NT2/D1 (cell line): ENCODE measurements at regions not wholly inside any gene's neighbourhood (a gene's known extent, or its start where the extent isn't known, plus 50 kb on each side); places are given as distances from the start of the nearest gene placed in this dataset.

Experiments used
- DNase-seq: peaks from one replicate; pipeline ENCODE4 v3.0.0-alpha.2; 2011; ENCODE audit warnings: low read depth, low spot score
- H3K27me3 ChIP-seq: 2 replicates; pipeline ENCODE4 v1.6.0; 2011; ENCODE audit warnings: mild to moderate bottlenecking; ENCODE audit not compliant: insufficient read length, insufficient read depth
- H3K36me3 ChIP-seq: 2 replicates; pipeline ENCODE4 v1.6.1; 2011; ENCODE audit warnings: mild to moderate bottlenecking, low read length, mixed read lengths; ENCODE audit not compliant: insufficient read depth, insufficient read length
- H3K4me1 ChIP-seq: 2 replicates; pipeline ENCODE4 v1.5.1; 2011; ENCODE audit not compliant: insufficient read depth, insufficient read length
- H3K4me3 ChIP-seq: 2 replicates; pipeline ENCODE4 v1.5.1; 2011; ENCODE audit warnings: low read depth; ENCODE audit not compliant: insufficient read length
- H3K9ac ChIP-seq: 2 replicates; pipeline ENCODE4 v1.6.0; 2011; ENCODE audit warnings: low read depth; ENCODE audit not compliant: insufficient read length
- H3K9me3 ChIP-seq: 2 replicates; pipeline ENCODE4 v1.5.1; 2011; ENCODE audit warnings: mild to moderate bottlenecking, low read length; ENCODE audit not compliant: insufficient read depth
- SUZ12 ChIP-seq: IDR thresholded peaks from 2 replicates; pipeline ENCODE4 v1.6.1; 2011; ENCODE audit not compliant: insufficient read length, insufficient read depth; ENCODE audit errors: extremely low read depth
- YY1 ChIP-seq: IDR thresholded peaks from 2 replicates; pipeline ENCODE4 v1.6.1; 2011; ENCODE audit not compliant: insufficient read length, insufficient read depth
- ZNF274 ChIP-seq: IDR thresholded peaks from 2 replicates; pipeline ENCODE4 v1.6.1; 2011; ENCODE audit warnings: mild to moderate bottlenecking, low read depth, low read length

DNA sequence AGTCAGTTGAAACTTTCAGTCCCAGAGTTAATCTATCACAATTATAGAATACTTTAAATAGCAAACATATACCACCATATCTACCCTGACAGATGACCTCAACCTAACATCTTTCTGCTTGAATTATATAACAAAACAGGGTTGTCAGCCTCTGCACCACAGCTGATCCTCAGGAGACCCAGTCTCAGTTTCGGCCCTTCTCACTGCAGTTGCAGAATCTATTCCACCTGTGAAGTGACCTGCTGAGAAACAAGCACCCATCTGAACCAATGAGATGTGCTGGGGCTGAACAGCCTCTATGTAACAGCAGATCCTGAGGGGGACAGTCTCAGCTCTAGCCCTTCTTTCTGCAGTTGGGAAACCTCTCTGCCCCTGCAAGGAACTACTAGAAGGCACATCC is 567.6 kb downstream of the KCNJ3 start:
- no peaks in the 10 kb centered on the region for H3K27me3 ChIP-seq
- H3K4me3 ChIP-seq: no peak overlapping the region
- no peak for DNase-seq
- no peaks in the 10 kb centered on the region for H3K36me3 ChIP-seq
- H3K4me1 ChIP-seq: no peaks in the 10 kb centered on the region
- TF ChIP-seq SUZ12: no peak
- TF ChIP-seq ZNF274: no peak
- TF ChIP-seq YY1: no peak
- no peaks in the 10 kb centered on the region for H3K9me3 ChIP-seq
- no peak overlapping the region for H3K9ac ChIP-seq

DNA sequence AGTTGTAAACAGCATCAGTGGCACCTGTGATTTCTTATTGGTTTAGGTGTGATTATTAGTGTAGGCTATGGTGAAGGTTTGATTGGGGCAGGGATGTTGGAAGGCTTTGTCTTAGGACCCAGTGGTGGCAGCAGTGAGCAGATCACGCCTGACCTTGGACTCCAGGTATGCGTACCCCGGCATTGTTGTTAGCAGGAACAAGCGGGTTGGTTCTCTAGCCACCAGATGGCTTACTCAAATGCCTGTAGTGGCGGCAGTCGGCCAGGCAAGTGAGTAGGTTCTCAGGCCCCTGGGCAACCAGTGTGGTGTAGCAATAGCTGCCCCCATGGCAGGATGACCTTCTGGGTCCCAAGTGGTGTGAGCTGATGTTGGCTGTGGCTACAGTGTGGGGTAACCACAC is 558.3 kb downstream of the KCNJ3 start:
- Histone ChIP-seq H3K27me3 (no peaks in the 10 kb centered on the region), H3K4me3 (no peak overlapping the region), H3K9ac (no peak overlapping the region), H3K4me1 (no peaks in the 10 kb centered on the region), H3K36me3 (no peaks in the 10 kb centered on the region), H3K9me3 (no peaks in the 10 kb centered on the region)
- DNase-seq: peak; percentile 27
- TF ChIP-seq YY1 (no peak), SUZ12 (no peak), ZNF274 (no peak)

DNA sequence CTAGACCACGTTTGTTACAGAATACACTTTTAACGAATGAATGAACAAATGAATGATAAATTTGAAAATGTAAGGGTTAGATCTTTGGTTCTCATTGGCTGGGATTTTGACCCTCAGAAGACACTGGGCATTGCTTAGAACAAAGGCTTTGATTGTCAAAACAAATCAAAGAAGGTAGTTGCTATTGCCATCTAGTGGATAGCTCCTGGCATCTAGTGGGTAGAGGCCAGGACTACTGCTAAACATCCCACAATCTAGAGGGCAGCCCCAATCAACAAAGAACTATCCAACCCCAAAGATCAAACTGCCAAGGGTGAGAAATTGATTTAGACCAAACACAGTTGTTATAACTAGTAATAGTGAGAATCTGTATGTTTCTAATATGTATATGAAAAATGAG is 552.3 kb downstream of the KCNJ3 start:
- no peak overlapping the region for H3K4me3 ChIP-seq
- peak; percentile 36 for DNase-seq

DNA sequence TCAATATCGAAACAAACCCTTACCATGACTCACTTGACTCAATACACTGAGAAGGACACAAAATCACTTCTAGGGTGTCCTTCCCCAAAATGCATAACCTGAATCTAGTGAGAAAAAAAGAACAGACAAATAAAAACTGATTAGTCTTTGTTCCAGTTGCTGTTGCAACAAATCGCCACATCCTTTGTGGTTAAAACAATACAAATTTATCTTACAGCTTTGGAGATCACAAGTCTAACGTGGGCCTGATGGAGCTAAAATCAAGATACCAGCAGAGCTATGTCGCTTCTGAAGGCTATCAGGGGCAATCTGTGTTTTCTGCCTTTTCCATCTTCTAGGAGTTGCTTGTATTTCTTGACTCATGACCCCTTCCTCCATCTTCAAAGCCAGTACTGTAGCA is 541.7 kb downstream of the KCNJ3 start:
- no peak for DNase-seq
- Histone ChIP-seq H3K4me3 (no peak overlapping the region), H3K9me3 (no peaks in the 10 kb centered on the region), H3K9ac (no peak overlapping the region), H3K36me3 (no peaks in the 10 kb centered on the region), H3K27me3 (no peaks in the 10 kb centered on the region), H3K4me1 (no peaks in the 10 kb centered on the region)
- TF ChIP-seq SUZ12: no peak
- no peak for TF ChIP-seq YY1
- TF ChIP-seq ZNF274: no peak

More for the DNA sequence above, 552.3 kb downstream of the KCNJ3 start:
- Histone ChIP-seq H3K9me3 (no peaks in the 10 kb centered on the region), H3K36me3 (no peaks in the 10 kb centered on the region), H3K27me3 (no peaks in the 10 kb centered on the region), H3K9ac (no peak overlapping the region), H3K4me1 (no peaks in the 10 kb centered on the region)
- no peak for TF ChIP-seq YY1
- no peak for TF ChIP-seq ZNF274

DNA sequence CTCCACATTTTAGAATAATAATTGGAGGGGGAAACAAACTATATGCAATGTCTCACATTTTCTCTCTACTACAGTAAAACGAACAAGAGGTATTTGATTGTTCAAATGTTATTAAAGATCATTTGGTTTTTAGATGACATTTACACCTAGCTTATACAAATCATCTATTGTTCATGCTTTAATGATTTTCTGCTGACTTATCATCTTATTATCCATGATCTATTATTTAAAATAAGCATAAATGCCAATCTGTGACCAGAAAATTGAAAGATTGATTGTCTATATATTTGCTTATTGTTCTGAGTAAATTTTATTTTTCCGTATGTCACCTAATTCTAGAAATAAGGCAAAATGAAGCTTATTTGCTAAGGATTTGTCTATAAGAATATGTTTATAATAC is 537.2 kb downstream of the KCNJ3 start:
- Histone ChIP-seq H3K9ac (no peak overlapping the region), H3K36me3 (no peaks in the 10 kb centered on the region), H3K9me3 (no peaks in the 10 kb centered on the region), H3K27me3 (no peaks in the 10 kb centered on the region), H3K4me1 (no peaks in the 10 kb centered on the region), H3K4me3 (no peak overlapping the region)
- TF ChIP-seq SUZ12 (no peak), ZNF274 (no peak), YY1 (no peak)
- DNase-seq: no peak

DNA sequence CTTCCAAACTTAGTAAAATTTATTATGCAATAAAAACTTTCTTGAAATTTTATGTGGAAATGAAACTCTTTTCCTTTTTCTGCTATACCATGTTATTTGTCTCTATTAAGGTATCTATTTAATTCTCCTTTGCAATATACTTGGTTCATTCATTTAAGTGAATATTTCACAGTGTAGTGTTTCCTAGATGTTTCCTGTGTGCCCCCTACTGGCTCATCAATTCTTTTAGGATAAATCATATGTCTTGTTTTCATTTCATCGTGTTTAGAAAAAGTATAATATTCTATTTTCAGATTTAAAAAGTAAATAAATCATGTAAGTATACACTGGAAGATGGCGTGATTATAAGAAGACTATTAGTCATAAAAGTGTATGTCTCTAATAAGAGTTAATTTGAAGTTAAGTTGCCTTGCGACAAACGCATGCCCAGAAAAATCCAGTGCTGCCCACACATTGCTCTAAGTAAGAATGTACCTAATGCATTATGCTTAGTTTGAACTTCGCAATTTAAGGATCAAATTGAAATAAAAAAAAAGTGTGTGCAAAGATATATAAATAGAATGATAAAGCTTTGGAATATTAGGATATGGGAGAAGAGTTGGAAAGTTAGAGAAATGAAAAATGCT is 525.4 kb downstream of the KCNJ3 start:
- no peak overlapping the region for H3K4me3 ChIP-seq
- H3K9me3 ChIP-seq: no peaks in the 10 kb centered on the region
- no peaks in the 10 kb centered on the region for H3K27me3 ChIP-seq
- no peaks in the 10 kb centered on the region for H3K36me3 ChIP-seq
- TF ChIP-seq SUZ12 (no peak), YY1 (no peak), ZNF274 (no peak)
- no peak for DNase-seq
- H3K4me1 ChIP-seq: no peaks in the 10 kb centered on the region
- no peak overlapping the region for H3K9ac ChIP-seq

DNA sequence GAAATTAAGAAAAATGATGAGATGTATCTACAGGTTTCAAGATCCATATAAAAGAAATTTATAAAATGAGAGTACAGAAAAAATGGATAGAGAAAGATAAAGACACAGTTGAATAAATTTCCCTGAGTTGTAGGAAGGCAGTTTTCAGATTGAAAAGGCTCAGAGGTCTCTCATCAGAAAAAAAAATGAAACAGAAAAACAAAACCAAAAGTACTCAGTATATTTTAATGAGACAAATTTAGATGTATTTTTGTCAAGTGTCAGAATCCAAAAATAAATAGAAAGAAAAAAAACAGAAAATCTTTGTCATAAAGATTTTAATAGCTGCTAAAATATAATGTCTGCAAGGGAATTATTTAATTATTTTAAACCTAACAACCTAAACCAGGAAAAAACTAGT is 520.5 kb downstream of the KCNJ3 start:
- no peak overlapping the region for H3K4me3 ChIP-seq
- H3K27me3 ChIP-seq: no peaks in the 10 kb centered on the region
- no peaks in the 10 kb centered on the region for H3K9me3 ChIP-seq
- H3K9ac ChIP-seq: no peak overlapping the region
- no peaks in the 10 kb centered on the region for H3K4me1 ChIP-seq
- H3K36me3 ChIP-seq: no peaks in the 10 kb centered on the region
- DNase-seq: no peak
- TF ChIP-seq ZNF274 (no peak), SUZ12 (no peak), YY1 (no peak)
